ENCODE measurements at regions not wholly inside any gene's neighbourhood (a gene's known extent, or its start where the extent isn't known, plus 50 kb on each side); places are given as distances from the start of the nearest gene placed in this dataset.
"Not testable (repeated sequence)": the region's sequence is repeated elsewhere in the genome, so short reads cannot be mapped to it uniquely, and the experiment has no call there.

DNA sequence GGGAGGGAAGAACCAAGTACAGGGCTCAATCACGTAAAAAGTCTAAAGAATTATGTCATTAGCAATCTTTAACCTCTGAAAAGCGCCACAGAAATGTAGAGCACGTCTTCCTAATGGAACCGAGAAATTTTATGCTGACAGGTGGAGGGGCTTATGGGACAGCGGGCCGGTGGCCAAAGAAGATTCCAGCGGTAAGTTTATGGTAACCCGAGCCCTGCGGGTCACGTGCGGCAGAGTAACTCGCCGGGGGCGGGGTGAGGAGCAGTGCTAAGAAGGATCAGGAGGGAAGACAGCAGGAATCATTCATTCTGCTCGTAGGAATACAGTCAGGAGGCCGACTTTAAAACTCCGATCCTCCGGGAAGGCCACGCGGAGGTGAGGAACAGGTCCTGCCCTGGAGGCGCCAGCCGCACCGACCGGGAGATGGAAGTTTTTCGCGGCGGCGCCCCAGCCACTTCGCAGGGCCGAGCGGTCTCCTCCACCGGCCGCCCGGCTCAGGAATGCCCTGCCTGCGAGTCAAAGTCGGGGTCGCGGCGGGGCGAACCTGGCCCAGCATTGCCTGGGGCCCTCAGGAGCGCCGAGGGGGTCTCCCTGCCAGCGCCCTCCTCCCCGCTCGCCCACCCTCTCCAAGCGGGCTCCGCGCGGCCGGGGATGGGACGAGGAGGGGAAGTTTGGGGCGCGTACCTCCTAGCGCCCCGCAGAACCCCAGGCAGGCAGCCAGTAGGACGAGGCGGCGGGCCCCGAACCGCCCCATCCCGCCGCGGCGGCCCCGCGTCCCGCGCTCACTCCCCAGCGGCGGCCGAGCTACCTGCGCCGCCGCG, 101.8 kb downstream of the ESM1 start:
- DNase-seq: no peak

DNA sequence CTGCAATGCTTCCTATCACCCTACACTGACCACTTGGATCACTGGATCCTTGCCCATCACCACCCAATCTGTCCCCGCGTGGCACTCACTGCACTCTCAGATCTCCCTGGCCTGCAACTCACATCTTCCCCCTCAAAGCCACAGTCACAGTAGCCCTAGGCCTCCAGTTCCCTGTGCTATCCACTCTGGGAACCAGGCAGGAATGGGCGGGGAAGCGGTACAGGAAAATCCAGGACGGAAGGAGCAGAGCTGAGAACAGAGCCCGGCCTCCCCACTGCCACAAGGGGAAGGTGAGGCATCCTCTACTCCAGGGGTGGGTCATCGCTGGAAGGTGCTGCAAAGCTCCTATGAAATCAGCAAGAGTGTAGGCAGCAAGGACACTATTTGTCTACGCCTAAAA, 102.6 kb downstream of the ESM1 start:
- DNase-seq: no peak

DNA sequence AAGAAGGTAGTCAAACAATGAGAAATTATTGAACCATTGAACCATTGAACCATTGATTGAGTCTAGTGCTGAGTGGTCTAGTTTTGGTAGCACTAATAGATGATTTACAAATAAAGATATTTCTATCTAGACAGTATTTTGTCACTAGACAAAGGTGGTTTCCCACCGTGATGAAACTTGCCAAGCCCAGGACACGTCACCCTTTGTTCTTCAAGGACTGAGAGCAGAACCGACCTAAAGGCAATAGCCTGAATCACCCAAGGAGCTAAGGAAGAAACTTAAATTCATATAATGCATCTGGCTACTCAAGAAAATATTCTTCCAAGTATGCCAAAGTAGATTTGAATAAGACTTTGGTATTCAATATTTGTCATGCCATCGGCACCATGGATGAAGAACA, 103.3 kb downstream of the ESM1 start:
- no peak for DNase-seq

DNA sequence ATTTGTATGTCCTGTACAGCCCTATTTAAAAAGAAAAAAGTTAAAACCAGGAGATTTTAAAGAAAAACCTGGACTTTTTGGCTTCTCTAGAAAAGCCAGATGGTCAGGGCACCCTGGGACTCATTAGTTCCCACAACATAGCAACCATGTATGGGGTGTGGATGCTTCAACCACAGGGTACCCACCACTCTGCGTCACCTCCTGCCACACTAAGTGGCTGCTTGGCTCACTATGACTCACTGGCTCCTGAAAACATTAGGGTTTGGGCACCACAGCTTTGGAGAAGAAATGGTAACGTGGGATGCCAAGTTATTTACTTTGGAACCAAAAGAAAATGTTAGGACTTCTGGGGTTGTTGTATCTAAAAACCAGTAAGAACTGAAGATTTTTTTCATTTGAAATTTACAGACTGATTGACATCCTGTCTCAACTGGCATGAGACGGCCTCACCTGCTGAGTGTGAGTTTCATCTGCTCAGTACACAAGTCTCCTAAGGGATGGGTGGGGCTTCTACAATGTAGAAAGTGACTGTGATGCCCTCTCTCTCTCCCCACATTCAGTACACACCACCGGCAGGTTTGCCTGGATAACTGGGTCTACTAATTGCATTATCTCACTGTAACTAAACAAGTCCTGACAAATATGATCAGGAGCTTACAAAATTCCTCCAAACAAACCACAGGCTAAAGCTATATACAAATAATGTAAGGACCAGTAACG, 103.9 kb downstream of the ESM1 start:
- DNase-seq: no peak

DNA sequence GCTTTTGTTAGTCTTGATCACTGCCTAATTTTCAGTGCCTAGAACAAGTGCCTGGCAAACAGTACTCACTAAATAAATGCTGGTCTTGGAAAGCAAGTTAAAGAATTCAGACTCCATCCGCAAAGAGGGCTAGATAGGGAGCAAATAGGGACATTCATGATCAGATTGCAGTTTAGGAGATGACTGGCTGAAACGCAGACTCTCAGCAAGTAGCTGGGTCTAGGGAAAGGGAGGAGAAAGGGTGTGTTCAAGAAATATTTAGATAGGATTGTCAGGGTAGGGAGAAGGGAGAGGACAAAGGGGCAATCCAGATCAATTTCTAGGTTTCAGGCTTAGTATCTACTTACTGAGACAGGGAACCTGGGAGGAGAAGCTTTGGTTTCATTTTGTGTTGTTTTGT, 108.4 kb downstream of the ESM1 start:
- no peak for DNase-seq

DNA sequence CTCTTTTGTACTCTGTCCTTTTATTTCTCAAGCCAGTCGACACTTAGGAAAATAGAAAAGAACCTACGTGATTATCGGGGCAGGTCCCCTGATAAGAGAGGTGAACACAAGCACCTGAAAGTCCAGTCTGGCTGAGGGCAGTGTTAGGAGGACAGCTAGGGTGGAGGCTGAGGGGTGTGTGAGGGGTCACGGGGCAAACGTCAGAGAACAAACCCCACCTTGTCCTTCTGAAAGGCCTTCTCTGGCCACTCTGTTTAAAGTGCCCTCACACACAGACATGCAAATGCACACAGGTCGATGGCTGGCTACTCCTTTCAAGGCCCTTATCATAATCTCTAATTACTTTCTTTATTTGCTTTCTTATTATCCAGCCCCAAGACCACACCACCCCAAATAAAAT, 108.8 kb downstream of the ESM1 start:
- no peak for DNase-seq

DNA sequence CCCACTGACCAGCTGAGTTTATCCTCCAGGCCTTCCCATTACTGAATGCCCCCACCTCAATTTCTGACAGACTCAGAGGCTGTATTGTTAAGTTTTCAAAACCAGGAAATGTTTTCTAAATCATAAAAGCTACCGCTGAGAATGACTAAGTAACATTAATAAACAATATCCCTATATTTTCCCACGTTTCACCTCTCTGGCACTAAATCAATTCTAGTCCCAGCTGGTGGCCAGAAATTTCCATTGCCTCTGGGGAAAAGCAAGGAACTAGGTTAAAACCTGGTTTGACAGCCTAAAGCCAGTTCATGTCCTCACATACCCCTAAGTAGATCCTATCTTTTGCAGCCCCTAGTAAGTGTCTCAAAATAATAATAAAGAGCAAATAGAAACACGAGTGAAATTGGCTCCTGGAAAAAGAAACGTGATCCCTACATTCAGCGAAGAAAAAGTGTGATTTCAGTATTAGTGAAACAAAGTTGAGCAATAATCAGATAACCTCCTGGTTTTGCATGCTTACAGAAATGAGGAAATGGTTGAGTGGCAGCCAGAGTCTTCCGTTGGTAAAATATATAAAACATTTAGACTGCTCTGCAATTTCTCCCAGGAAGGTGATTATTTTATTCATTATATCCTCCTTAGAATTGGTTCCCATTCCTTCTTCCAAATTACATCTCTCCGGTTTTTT, 110.9 kb downstream of the ESM1 start:
- DNase-seq: no peak

DNA sequence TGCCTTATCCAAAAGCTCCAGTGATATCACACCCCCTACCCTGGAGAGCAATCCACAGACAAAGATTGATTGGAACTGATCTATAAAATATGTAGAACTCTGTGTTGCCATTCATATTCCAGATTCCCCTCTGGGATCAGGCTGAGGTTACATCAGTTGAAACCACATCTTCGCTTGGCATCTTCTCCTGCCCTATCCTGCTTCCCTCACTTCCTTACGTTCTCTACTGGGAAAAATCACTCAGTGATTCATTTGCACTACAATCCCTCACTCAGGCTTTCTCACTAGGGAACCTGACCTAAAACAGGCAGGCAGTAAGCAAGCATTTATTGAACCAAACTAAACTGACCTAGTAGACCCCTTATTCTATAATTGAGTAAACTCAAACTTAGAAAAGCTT, 111.7 kb downstream of the ESM1 start:
- no peak for DNase-seq

DNA sequence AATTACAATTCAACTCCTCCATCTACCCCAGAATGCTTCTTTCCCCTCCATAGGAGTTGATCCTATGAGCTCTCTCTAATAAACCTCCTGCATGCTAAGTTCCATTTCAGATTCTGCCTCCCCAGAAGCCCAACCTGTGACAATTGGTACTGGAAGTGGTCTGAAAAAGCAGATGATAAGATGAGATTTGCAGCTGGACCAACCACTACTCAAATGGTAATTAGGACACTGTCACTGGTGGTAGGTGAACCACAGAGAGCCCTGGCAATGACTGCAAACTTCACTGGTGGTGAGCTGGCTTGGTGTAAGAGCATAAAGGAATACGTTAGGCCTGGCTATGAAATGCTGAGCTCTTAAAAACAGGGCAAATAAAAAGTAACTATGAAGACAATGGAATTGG, 112.6 kb downstream of the ESM1 start:
- no peak for DNase-seq

DNA sequence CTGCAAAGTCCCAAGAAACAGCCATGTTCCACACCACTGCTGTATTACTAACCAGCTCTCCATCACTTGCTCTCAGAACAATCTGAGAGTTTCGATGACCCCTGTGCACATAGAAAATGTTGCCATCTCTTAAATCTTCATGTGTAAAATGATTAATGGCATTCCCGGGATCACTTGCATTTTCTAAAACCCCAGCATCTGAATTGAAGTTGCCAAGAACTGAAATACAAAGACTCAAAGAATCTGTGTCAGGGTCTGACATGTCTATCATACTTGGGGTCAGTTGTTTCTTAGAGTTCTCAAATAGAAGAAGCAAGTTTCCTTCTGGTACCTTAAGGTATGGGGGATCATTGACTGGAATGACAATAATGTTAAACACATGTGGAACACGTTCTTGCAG, 115.1 kb downstream of the ESM1 start:
- no peak for DNase-seq

DNA sequence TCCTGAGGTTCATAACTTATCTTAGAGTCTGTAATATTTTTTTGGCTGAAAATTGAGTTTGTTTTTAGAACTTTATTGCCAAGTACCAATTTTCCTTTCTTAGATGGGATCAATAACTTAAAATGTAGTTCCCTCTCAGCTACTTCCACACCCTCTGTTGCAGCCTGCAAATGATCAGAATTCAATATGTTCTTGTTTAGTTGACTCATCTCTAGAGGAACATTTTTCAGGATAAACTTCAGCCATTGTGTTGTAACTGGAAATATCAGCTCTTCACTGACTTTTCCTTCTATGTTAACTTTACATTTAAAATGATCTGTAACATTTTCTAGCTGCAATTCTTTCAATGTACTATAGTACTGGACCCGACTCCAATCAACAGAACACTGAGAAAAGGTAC, 115.7 kb downstream of the ESM1 start:
- DNase-seq: no peak

DNA sequence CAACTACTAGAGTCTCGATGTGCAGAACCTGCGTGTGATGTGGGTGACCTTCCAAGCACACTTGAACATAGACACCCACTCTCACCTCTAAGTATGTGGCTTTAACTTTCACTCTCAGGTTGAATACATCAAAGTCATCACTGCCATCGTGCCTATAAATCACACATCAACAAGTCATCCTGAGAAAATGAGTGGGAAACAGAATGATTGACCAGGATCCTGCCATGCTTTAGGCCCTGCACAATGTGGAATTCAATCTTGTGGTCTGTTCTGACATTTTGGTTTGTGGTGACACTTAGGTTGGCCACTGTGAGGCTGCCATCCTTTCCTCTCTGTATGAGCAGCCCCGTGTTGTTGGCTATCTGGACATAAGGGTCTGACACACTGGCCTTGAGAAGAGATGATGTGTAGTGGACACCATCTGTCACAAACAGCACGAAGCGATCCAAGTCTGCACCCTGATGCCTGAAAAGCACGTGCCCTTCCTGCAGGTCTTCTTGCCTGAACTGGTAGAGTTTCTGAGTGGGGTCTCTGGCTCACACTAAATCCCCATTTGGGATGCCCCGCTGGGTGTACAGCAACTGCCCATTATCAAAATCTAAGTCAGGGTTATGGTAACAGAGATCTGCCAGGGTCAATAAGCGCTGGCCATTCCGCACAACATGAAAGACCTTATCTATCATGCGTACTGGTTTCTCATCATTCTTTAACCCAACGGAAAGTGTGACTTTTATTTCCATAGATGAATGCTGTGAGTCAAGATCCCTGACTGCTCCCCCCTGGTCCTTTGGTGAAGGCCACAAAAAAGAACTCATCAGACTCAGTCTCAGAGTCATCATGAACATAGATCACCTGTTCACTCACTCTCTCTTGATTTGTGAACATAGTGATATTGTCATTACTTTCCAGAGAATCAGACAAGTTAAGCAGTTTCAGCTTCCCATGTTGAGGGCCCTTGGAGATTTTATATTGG, 116.6 kb downstream of the ESM1 start:
- DNase-seq: peak; percentile 7 to 27

DNA sequence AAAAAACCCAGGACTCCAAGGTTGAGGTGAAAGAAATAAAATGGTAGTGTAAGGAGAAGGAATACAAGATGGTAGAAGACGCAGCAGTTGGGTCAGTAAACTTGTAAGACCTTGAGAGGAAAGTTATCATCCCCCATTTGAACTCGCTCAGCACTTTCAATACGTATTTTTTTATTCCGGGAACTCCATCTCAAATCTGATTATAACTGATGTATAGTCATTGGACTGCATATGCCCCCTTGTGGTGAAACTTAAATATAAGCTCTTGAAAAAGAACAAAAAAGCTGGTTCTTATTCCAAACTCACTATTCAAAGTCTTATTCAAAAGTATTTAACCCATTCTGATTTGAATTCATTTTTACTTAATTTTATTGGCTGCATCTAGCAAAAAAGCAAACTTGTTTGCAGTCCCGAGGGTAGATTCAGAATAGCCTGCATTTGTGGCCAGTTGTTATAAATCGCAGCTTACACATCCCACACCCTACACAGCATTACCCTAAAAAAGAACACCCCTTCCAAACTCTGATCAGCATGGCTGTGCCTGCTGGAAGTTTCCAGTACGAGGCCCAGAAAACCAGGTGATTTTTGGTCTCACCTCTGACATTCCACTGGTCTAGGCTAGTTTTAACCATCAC, 118.0 kb downstream of the ESM1 start:
- no peak for DNase-seq

DNA sequence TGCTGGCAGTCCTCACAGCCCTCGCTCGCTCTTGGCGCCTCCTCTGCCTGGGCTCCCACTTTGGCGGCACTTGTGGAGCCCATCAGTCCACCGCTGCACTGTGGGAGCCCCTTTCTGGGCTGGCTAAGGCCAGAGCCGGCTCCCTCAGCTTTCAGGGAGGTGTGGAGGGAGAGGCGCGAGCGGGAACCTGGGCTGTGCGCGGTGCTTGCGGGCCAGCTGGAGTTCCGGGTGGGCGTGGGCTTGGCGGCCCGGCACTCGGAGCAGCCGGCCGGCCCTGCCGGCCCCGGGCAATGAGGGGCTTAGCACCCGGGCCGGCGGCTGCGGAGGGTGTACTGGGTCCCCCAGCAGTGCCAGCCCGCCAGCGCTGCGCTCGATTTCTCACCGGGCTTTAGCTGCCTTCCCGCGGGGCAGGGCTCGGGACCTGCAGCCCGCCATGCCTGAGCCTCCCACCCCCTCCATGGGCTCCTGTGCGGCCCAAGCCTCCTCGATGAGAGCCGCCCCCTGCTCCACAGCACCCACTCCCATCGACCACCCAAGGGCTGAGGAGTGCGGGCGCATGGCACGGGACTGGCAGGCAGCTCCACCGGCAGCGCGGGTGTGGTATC, 120.4 kb downstream of the ESM1 start:
- not testable (repeated sequence) for DNase-seq

DNA sequence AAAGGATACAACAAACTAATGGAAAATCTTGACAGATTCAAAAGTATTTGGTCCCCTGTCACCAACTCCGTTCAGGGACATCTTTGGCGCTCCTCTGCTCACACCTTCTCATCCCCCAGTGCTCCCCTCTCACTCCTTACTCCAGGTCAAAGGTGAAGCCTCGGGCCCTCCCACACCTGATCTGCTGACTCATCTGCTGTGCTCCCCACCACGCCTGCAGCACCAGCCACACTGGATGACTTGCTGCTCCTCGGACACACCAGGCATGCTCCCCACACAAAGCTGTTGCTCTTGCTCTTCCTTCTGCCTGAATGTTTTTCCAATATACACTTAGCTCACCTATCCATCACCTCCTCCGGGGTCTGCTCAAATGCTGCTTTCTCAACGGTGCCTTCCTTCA, 123.4 kb downstream of the ESM1 start:
- DNase-seq: no peak

DNA sequence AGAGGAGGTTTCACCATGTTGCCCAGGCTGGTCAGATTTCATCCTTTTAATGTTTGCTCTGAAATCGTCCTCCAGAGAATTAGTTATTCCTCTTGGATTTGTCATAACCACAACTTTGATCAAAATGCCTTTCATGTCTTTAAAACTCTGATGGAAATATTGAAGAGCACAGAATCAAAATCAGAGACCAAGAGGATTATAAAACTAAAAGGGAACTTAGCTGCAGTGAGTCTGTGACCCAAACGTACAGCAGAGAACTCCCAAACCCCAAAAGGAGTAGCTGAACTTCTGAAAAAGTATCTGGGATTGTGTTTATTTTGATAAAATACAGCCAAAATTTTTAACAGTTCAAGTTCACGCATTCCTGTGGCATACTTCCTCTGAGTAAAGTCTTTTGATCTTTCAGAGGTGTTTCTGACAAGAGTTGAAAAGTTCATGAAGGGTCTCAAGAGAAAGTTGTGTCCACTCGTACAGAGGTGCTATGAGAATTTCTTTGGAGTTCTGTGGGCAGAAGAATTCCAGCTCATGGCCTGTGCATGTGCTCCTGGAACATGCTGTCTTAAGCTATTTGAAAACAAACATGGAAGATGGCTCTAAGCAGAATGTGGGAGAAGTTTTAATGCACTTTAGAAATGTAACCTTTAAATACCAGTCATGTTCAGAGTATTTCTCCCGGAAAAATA, 124.0 kb downstream of the ESM1 start:
- no peak for DNase-seq

DNA sequence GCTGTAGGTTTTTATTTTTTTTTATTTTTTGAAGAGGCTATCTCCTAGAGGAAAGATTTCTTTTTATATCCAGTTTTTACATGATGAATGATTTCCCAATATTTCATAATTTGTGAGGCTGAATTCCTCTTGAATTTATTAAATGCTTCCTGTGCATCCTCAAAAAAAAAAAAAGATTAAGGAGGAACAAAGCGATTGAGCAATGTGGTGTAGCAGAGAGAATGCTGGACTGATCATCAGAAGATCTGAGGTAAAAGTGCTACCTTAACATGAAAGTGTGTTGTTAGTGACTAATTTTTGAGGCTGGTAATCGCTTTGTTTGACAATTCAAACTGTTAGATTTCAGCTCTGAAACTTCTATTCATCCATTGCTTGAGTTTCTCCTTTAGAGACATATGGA, 125.1 kb downstream of the ESM1 start:
- no peak for DNase-seq

DNA sequence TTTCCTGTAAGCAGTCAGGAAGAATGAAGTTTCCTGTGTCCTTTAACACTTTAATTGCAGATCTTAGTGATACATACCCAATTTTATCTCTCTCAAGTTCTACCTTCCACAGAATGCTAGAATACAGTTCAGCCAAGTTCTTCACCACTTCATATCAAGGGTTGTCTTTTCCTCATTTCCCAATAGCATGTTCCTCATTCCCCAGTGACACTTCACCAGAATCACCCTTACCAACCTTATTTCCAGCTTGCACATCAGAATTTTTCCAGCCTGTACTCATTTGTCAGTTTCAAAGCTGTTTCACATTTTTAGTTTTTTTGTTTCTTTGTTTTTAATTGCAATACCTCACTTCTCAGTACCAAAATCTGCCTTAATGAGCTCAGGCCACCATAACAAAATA, 126.1 kb downstream of the ESM1 start:
- no peak for DNase-seq

DNA sequence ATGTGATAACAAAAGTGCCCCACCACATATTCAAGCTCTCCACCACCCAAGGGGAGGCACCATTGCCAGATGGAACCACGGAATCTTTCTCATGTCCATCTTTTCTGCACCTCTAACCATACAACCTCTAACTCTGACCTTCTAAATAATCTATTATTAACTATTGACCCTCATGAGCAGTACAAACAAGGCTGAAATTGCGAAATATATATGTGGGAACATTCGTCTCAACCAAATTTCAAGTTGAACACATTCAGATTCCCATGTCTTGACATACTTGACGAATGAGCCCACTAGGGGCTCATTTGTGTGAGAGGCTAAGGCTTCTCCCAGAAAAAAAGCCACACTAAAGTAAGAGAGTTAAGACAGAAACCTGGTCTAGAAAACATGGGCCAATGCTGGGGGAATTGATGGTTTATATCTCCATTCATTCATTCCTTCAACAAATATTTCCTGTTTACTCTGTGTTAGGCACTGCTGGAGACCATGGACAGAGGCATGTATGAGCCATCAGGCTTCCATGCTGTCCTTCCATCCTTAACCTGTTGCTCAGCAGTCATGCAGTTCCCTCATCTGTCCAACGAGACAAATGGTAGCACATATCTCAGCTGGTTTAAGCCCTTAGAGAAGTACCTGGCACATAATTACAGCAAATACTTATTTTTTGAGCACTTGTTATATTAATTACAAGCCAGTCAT, 130.4 kb downstream of the ESM1 start:
- DNase-seq: no peak

DNA sequence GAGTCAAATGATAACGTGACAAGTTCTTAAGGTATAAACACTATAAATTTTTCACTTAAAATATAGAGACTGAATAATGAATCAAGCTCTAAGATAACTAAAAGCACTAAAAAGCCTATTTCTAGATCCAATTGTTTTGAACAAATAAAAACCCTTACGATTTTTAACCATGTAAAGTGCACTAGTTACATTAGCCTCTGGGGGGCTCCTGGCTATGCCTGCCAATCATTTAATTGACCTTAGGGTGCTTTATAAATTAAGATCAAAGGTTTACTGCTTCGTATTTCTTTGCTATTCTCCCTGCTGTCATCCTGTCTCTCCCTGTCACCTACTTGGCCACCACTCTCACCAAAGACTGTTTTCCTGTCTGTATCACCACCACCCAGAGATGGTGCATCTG, 133.4 kb downstream of the ESM1 start:
- no peak for DNase-seq

DNA sequence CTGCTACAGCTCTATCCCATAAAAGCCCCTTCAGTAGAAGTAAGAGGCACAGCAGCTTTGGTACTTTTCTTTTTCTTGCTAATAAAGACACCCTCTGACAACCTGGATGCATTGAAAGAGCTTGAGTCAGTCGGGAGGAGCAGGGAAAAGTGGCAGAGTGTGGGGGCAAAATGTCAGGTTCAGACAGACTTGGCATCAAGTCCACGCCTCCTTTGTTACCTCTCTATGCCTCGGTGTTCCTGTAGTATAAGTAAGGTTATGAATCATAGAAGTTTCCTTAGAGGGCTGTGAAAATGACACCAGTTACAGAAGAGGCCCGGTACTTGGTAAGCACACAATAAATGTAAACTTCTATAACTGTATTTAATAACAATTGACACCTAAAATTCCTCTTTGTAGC, 133.9 kb downstream of the ESM1 start:
- no peak for DNase-seq
